ENCODE measurements at regions not wholly inside any gene's neighbourhood (a gene's known extent, or its start where the extent isn't known, plus 50 kb on each side); places are given as distances from the start of the nearest gene placed in this dataset.
A peak's percentile ranks its signal among the peaks of the same experiment; 100 is the strongest.

DNA sequence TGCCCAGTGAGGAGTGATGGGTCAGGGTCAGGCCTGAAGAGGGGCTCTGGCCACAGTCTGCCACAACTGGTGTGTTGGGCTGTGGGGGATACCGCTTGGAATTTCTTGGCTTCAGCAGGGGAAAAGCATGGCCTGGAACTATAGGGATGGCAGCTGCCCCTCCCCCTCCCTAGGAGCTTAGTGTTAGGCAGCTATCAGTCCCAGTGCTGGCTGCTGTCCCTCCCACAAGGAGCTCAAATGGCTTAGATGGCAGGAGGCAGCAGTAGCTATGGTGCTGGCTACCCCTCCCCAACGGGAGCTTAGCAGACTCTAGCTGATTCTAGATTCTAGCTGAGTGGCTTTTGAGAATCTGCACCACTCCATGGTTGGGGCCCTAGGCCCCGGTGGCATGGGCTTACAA lies 414.5 kb upstream of the HSF2 start:
- no peaks in the 10 kb centered on the region for H3K36me3 ChIP-seq (ENCODE audit: insufficient read depth, low read length)
- H3K4me1 ChIP-seq (ENCODE audit: control insufficient read depth, insufficient read depth, low read length, unreplicated experiment): no peaks in the 10 kb centered on the region
- no peak overlapping the region for H3K27ac ChIP-seq (ENCODE audit: low read depth, low read length)
- H3K27me3 ChIP-seq (ENCODE audit: insufficient read depth, low read length): no peaks in the 10 kb centered on the region
- H2AFZ ChIP-seq (ENCODE audit: low read length, unreplicated experiment): no peak overlapping the region
- H3K4me3 ChIP-seq (ENCODE audit: low read depth, low read length): no peak overlapping the region
- H3K79me2 ChIP-seq (ENCODE audit: control insufficient read depth, insufficient read depth, low read length, unreplicated experiment): no peaks in the 10 kb centered on the region

DNA sequence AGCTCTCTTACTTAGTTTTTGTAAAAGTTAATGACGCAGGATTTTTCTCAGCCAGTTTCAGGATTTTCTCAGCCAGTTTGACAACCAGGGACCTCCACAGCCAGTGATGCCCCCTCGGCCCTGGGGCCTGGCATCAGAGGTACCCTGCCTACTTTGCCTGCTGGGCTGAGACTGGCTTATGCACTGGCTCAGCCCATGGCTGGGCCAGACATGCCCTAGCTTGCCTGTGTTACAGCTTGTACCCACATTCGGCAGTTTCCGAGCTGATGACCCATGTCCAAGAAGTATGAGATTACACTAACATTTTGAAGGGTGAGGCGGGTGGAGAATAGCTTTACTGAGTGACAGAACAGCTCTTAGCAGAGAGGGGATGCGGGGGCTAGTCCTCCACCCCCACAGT lies 406.1 kb upstream of the HSF2 start:
- Histone ChIP-seq H2AFZ (ENCODE audit: low read length, unreplicated experiment) (no peak overlapping the region), H3K36me3 (ENCODE audit: insufficient read depth, low read length) (no peaks in the 10 kb centered on the region), H3K79me2 (ENCODE audit: control insufficient read depth, insufficient read depth, low read length, unreplicated experiment) (no peaks in the 10 kb centered on the region), H3K4me1 (ENCODE audit: control insufficient read depth, insufficient read depth, low read length, unreplicated experiment) (no peaks in the 10 kb centered on the region), H3K4me3 (ENCODE audit: low read depth, low read length) (no peak overlapping the region), H3K27ac (ENCODE audit: low read depth, low read length) (no peak overlapping the region), H3K27me3 (ENCODE audit: insufficient read depth, low read length) (no peaks in the 10 kb centered on the region)

DNA sequence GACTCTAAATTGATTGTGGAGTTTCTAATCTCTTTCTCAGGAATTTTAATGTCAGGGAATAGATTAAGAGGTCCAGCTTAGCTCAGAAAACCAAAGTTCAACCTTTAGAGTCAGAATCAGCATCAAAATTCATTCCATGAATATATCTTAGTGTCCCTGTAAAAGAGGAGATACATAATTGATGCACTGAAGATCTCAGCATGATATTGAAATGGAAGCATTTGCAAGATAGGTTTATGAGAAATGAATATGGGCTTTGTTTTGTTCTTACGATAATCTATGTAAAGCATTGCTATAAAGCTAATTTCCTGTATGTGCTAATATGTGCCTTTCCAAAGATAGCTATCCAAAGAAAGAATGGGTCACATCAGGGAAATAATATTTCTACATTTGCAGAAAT lies 404.5 kb upstream of the HSF2 start:
- Histone ChIP-seq H3K79me2 (ENCODE audit: control insufficient read depth, insufficient read depth, low read length, unreplicated experiment) (no peaks in the 10 kb centered on the region), H3K27ac (ENCODE audit: low read depth, low read length) (no peak overlapping the region), H3K4me1 (ENCODE audit: control insufficient read depth, insufficient read depth, low read length, unreplicated experiment) (no peaks in the 10 kb centered on the region), H3K4me3 (ENCODE audit: low read depth, low read length) (no peak overlapping the region), H2AFZ (ENCODE audit: low read length, unreplicated experiment) (no peak overlapping the region), H3K27me3 (ENCODE audit: insufficient read depth, low read length) (no peaks in the 10 kb centered on the region), H3K36me3 (ENCODE audit: insufficient read depth, low read length) (no peaks in the 10 kb centered on the region)

DNA sequence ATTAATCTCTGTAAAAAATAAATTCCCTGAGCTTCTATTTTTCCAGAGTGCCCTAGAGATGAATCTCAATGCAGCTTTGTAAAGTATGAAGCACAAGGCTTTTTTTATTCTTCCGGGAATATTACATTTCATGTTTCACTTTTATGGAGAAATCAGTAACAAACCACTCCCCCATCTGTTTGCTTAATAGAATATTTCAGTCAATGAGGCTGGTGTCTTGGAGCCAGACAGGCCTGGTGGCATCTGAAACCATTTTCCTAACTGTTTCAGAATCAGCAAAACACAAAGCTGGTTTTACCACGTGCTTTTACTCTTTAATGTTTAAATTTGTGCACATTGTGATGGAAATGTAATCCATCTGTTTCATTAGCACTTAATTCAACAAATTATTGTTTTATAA lies 400.8 kb upstream of the HSF2 start:
- H3K4me3 ChIP-seq (ENCODE audit: low read depth, low read length): no peak overlapping the region
- no peaks in the 10 kb centered on the region for H3K79me2 ChIP-seq (ENCODE audit: control insufficient read depth, insufficient read depth, low read length, unreplicated experiment)
- H3K27me3 ChIP-seq (ENCODE audit: insufficient read depth, low read length): no peaks in the 10 kb centered on the region
- no peaks in the 10 kb centered on the region for H3K36me3 ChIP-seq (ENCODE audit: insufficient read depth, low read length)
- no peak overlapping the region for H2AFZ ChIP-seq (ENCODE audit: low read length, unreplicated experiment)
- no peaks in the 10 kb centered on the region for H3K4me1 ChIP-seq (ENCODE audit: control insufficient read depth, insufficient read depth, low read length, unreplicated experiment)
- no peak overlapping the region for H3K27ac ChIP-seq (ENCODE audit: low read depth, low read length)

DNA sequence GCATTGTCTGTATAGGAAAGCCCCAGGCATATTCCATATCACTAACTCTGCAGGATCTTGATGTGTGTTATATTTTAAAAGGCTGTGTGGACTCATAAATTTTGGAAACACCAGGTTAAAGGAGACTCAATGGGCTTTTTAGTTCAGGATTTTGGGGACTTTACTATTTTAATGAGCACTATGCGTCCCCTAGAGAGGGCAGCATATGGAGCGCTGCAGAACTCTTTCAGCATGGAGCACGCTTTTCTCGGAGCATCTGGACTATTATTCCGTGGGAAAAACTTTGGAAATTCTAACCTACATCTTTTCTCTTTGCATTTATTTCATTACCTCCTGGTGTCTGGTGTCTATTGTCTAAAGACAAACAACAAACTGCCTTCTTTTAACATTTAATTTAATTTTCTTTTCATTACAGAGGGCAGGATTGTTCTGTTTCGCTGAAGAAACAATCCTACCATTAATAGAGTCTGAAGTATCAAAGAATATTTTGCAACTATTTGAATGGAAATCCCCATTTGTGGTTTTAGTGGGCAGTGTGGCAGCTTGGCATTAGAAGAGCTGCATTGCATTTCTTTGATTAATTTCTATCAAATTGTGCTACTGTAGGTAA lies 399.9 kb upstream of the HSF2 start:
- Histone ChIP-seq H3K27me3 (ENCODE audit: insufficient read depth, low read length) (no peaks in the 10 kb centered on the region), H3K27ac (ENCODE audit: low read depth, low read length) (no peak overlapping the region), H3K79me2 (ENCODE audit: control insufficient read depth, insufficient read depth, low read length, unreplicated experiment) (no peaks in the 10 kb centered on the region), H3K4me3 (ENCODE audit: low read depth, low read length) (no peak overlapping the region), H3K4me1 (ENCODE audit: control insufficient read depth, insufficient read depth, low read length, unreplicated experiment) (no peaks in the 10 kb centered on the region), H2AFZ (ENCODE audit: low read length, unreplicated experiment) (no peak overlapping the region), H3K36me3 (ENCODE audit: insufficient read depth, low read length) (no peaks in the 10 kb centered on the region)

DNA sequence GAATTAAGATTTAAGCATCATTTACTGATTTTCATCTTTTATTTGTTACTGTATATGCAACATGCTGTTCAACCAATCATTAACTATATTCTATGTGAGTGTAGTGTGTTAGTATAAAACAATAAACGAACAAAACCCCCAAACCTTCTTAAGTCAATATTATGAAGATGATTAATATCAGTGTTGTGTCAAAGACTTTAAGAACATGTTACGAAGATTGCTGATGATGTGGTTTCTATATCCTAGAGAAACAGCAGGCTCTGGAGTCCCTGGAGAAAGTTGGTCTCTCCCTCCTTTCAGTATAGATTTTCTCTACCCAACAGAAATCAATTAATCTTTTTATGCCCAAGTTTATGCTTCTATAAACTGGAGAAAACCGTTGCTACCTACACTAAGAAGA lies 393.8 kb upstream of the HSF2 start:
- Histone ChIP-seq H3K36me3 (ENCODE audit: insufficient read depth, low read length) (no peaks in the 10 kb centered on the region), H3K27me3 (ENCODE audit: insufficient read depth, low read length) (no peaks in the 10 kb centered on the region), H3K4me1 (ENCODE audit: control insufficient read depth, insufficient read depth, low read length, unreplicated experiment) (peaks cover 9% of the 10 kb centered on the region), H2AFZ (ENCODE audit: low read length, unreplicated experiment) (peak overlapping the region; percentile 39), H3K4me3 (ENCODE audit: low read depth, low read length) (no peak overlapping the region), H3K27ac (ENCODE audit: low read depth, low read length) (no peak overlapping the region), H3K79me2 (ENCODE audit: control insufficient read depth, insufficient read depth, low read length, unreplicated experiment) (no peaks in the 10 kb centered on the region)

DNA sequence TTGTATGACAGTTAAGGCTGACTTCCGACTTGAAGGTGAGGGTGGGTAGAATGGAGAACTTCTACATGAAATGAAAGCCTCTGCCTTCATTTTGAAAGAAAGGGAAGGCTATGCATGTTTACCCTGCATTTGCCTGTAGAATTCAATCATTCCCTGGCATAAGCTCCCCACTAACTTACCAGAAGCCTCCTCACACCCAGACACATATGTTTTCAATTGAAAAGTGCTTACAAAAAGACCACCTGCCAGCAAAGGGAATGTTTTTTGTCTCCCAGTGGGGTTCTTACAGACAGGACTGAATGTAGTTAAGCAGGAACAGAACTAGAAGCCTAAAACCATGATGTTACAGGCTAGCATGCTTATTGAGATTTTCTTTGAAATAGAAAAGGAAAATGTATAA lies 392.1 kb upstream of the HSF2 start:
- H3K36me3 ChIP-seq (ENCODE audit: insufficient read depth, low read length): no peaks in the 10 kb centered on the region
- no peaks in the 10 kb centered on the region for H3K27me3 ChIP-seq (ENCODE audit: insufficient read depth, low read length)
- peaks cover 9% of the 10 kb centered on the region for H3K4me1 ChIP-seq (ENCODE audit: control insufficient read depth, insufficient read depth, low read length, unreplicated experiment)
- no peaks in the 10 kb centered on the region for H3K79me2 ChIP-seq (ENCODE audit: control insufficient read depth, insufficient read depth, low read length, unreplicated experiment)
- no peak overlapping the region for H2AFZ ChIP-seq (ENCODE audit: low read length, unreplicated experiment)
- H3K4me3 ChIP-seq (ENCODE audit: low read depth, low read length): no peak overlapping the region
- no peak overlapping the region for H3K27ac ChIP-seq (ENCODE audit: low read depth, low read length)

DNA sequence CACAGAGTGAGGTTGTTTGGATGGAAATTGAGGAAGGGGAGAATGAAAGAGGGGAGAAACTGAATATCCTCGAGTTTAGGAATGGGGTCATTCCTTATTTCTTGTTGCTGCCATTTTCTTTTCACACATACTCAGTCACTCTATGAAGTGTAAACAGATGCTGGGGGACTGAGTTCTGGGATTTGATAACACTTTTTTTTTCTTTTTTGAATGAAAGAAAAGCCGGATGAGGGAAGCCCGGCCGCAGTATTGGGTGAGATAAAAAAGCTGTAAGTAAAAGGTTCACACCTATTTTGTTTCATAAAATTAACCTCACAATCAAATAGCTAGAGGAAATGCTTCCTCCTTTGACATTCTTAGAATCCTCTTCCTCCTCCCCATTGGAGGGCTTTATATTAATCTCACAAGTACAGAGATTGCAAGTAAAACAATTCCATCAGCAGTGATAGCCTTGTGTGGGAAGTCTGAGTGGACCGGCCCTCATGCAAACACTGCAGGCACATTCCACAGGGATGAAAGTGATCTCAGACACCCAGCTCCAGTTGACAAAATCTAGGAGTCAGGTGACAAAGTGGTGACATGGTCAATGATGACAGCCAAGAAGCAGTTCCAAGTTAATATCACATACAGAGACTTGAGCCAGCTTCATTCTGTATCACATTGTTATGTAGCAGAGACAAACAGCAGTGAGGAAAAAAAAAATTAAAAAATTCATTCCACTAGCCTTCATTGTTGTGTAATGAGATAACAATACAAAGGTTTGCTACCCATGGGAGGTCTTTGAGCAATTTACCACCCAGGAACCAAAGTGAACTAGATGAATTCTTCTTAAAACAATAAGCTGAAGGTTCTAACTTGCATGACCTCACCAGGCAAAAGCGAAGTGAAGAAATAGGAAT lies 391.1 kb upstream of the HSF2 start:
- H3K79me2 ChIP-seq (ENCODE audit: control insufficient read depth, insufficient read depth, low read length, unreplicated experiment): no peaks in the 10 kb centered on the region
- H2AFZ ChIP-seq (ENCODE audit: low read length, unreplicated experiment): no peak overlapping the region
- no peaks in the 10 kb centered on the region for H3K36me3 ChIP-seq (ENCODE audit: insufficient read depth, low read length)
- H3K4me1 ChIP-seq (ENCODE audit: control insufficient read depth, insufficient read depth, low read length, unreplicated experiment): peaks cover 9% of the 10 kb centered on the region
- no peak overlapping the region for H3K27ac ChIP-seq (ENCODE audit: low read depth, low read length)
- H3K27me3 ChIP-seq (ENCODE audit: insufficient read depth, low read length): no peaks in the 10 kb centered on the region
- no peak overlapping the region for H3K4me3 ChIP-seq (ENCODE audit: low read depth, low read length)

DNA sequence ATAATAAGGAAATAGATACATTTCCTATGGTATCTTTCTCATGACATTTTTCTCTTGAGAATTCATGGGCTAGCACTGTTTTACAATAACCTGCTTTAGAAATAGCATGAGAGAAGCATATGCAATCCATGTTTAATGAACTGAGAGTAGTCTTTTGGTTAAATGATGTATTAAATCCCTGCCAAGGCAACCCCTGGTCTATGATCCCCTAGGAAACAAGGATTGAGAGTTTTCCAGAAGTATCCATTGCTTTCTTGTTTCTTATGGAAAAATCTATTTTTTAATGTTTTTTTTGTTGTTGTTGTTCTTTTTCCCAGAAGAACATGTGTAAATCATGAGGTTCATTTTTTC lies 390.5 kb upstream of the HSF2 start:
- no peak overlapping the region for H3K4me3 ChIP-seq (ENCODE audit: low read depth, low read length)
- no peaks in the 10 kb centered on the region for H3K27me3 ChIP-seq (ENCODE audit: insufficient read depth, low read length)
- peaks cover 9% of the 10 kb centered on the region for H3K4me1 ChIP-seq (ENCODE audit: control insufficient read depth, insufficient read depth, low read length, unreplicated experiment)
- H3K36me3 ChIP-seq (ENCODE audit: insufficient read depth, low read length): no peaks in the 10 kb centered on the region
- no peak overlapping the region for H2AFZ ChIP-seq (ENCODE audit: low read length, unreplicated experiment)
- H3K79me2 ChIP-seq (ENCODE audit: control insufficient read depth, insufficient read depth, low read length, unreplicated experiment): no peaks in the 10 kb centered on the region
- no peak overlapping the region for H3K27ac ChIP-seq (ENCODE audit: low read depth, low read length)

DNA sequence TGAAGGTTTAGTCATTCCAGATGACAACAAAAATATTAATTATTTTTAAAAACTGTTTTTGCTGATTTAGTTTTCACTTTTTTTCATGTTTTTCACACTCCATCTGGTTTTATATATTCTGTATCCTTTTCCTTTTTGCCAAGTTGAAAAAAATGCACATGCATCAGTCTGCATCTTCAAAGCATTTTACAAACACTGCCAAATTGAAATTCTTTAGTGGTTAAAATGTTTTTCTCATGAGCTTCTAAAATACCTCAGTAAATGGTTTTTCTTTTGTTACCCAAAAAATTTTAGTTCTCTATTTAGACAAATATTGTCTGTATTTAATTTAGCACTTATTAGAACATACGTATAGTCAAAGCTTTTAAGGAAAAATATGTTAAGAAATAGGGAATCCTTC lies 386.9 kb upstream of the HSF2 start:
- H2AFZ ChIP-seq (ENCODE audit: low read length, unreplicated experiment): no peak overlapping the region
- no peak overlapping the region for H3K27ac ChIP-seq (ENCODE audit: low read depth, low read length)
- no peaks in the 10 kb centered on the region for H3K36me3 ChIP-seq (ENCODE audit: insufficient read depth, low read length)
- no peaks in the 10 kb centered on the region for H3K79me2 ChIP-seq (ENCODE audit: control insufficient read depth, insufficient read depth, low read length, unreplicated experiment)
- no peak overlapping the region for H3K4me3 ChIP-seq (ENCODE audit: low read depth, low read length)
- no peaks in the 10 kb centered on the region for H3K4me1 ChIP-seq (ENCODE audit: control insufficient read depth, insufficient read depth, low read length, unreplicated experiment)
- H3K27me3 ChIP-seq (ENCODE audit: insufficient read depth, low read length): no peaks in the 10 kb centered on the region

DNA sequence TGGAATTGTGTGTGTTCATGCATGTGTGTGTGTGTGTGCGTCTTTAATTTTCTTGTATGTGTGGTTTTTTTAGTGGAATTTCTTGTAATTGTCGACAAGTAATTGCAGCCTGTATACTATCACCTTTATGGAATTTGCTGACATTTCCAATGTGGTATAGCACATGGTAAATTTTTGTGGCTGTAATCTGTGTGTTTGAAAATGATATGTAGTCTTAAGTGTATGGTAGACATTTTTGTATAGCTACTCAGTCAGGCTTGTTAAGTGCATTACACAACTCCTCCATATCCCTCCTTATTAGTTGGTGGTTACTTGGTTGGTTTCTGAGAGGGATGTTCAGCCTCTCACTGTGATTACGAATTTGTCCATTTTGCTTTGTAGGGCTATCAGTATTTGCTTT lies 384.5 kb upstream of the HSF2 start:
- H3K36me3 ChIP-seq (ENCODE audit: insufficient read depth, low read length): no peaks in the 10 kb centered on the region
- no peaks in the 10 kb centered on the region for H3K27me3 ChIP-seq (ENCODE audit: insufficient read depth, low read length)
- H3K4me3 ChIP-seq (ENCODE audit: low read depth, low read length): no peak overlapping the region
- H3K4me1 ChIP-seq (ENCODE audit: control insufficient read depth, insufficient read depth, low read length, unreplicated experiment): no peaks in the 10 kb centered on the region
- H3K79me2 ChIP-seq (ENCODE audit: control insufficient read depth, insufficient read depth, low read length, unreplicated experiment): no peaks in the 10 kb centered on the region
- H2AFZ ChIP-seq (ENCODE audit: low read length, unreplicated experiment): peak overlapping the region; percentile 22
- H3K27ac ChIP-seq (ENCODE audit: low read depth, low read length): no peak overlapping the region
